GM18951 (cell line): ENCODE measurements at regions not wholly inside any gene's neighbourhood (a gene's known extent, or its start where the extent isn't known, plus 50 kb on each side); places are given as distances from the start of the nearest gene placed in this dataset.

Experiments
- POLR2A ChIP-seq: IDR thresholded peaks from 4 replicates; pipeline ENCODE4 v1.6.1; 2011; ENCODE audit warnings: mild to moderate bottlenecking; ENCODE audit not compliant: insufficient read length, insufficient read depth; ENCODE audit errors: extremely low read depth
- in situ Hi-C: fragments of 300-500 bp; cut with MboI; formaldehyde crosslinking; loops from one replicate; pipeline ENCODE4 v1.12.0; 2022; ENCODE audit warnings: low sequenced_read_pairs, mixed read lengths, inconsistent platforms; ENCODE audit not compliant: unreplicated experiment

- TF ChIP-seq POLR2A = no peak
- in situ Hi-C loops = no loop called here
These were observed 178.7 kb upstream of the POU2AF2 start for GRCh38 chr11:111066846-111067245.

- in situ Hi-C loops = no loop called here
- no peak for TF ChIP-seq POLR2A
These were observed 181.6 kb upstream of the POU2AF2 start for GRCh38 chr11:111063726-111064517.

- no peak for TF ChIP-seq POLR2A
- in situ Hi-C loops = no loop called here
These were observed 183.1 kb upstream of the POU2AF2 start for GRCh38 chr11:111062420-111062819.

- no peak for TF ChIP-seq POLR2A
- in situ Hi-C loops = no loop called here
These were observed 185.8 kb upstream of the POU2AF2 start for GRCh38 chr11:111059726-111060125.

- TF ChIP-seq POLR2A = no peak
- in situ Hi-C loops = no loop called here
These were observed 196.4 kb upstream of the POU2AF2 start for GRCh38 chr11:111049131-111049530.

- in situ Hi-C loops = no loop called here
- TF ChIP-seq POLR2A = no peak
These were observed 198.2 kb upstream of the POU2AF2 start for GRCh38 chr11:111047374-111047773.

- no peak for TF ChIP-seq POLR2A
- in situ Hi-C loops = no loop called here
These were observed 199.2 kb upstream of the POU2AF2 start for GRCh38 chr11:111046291-111046690.

GRCh38 chr11:111045874-111046273, 199.7 kb upstream of the POU2AF2 start:
- no peak for TF ChIP-seq POLR2A
- in situ Hi-C loops = no loop called here

GRCh38 chr11:111045407-111045803, 200.1 kb upstream of the POU2AF2 start:
- in situ Hi-C loops = no loop called here
- TF ChIP-seq POLR2A = no peak

- in situ Hi-C loops = no loop called here
- no peak for TF ChIP-seq POLR2A
These were observed 200.6 kb upstream of the POU2AF2 start for GRCh38 chr11:111044751-111045406.

GRCh38 chr11:111039982-111040381, 205.5 kb upstream of the POU2AF2 start:
- in situ Hi-C loops = no loop called here
- no peak for TF ChIP-seq POLR2A

GRCh38 chr11:111035746-111036145, 209.8 kb upstream of the POU2AF2 start:
- in situ Hi-C loops = no loop called here

GRCh38 chr11:111026241-111026640, 219.3 kb upstream of the POU2AF2 start:
- TF ChIP-seq POLR2A = no peak
- in situ Hi-C loops = no loop called here

More at GRCh38 chr11:111035746-111036145, 209.8 kb upstream of the POU2AF2 start:
- no peak for TF ChIP-seq POLR2A

GRCh38 chr11:111021131-111021530, 224.4 kb upstream of the POU2AF2 start:
- in situ Hi-C loops = no loop called here
- TF ChIP-seq POLR2A = no peak
